MM.1S (cell line): ENCODE measurements at regions not wholly inside any gene's neighbourhood (a gene's known extent, or its start where the extent isn't known, plus 50 kb on each side); places are given as distances from the start of the nearest gene placed in this dataset.

Experiments used
- DNase-seq: peaks from one replicate; pipeline ENCODE4 v3.0.0-alpha.2; 2015
- H2AFZ ChIP-seq: fragments of 300-600 bp; sonication (generic); 2 replicates; pipeline ENCODE4 v1.6.0; 2016; ENCODE audit warnings: antibody characterized with exemption, low read length
- H3F3A ChIP-seq: fragments of 300-600 bp; sonication (generic); 2 replicates; pipeline ENCODE4 v1.6.1; 2016; ENCODE audit warnings: mild to moderate bottlenecking, antibody characterized with exemption, low read length, moderate library complexity, mixed read lengths; ENCODE audit not compliant: insufficient read depth
- H3K27ac ChIP-seq: fragments of 300-600 bp; sonication (generic); 2 replicates; pipeline ENCODE4 v1.5.1; 2016; ENCODE audit warnings: mild to moderate bottlenecking, low read length
- H3K27me3 ChIP-seq: fragments of 300-600 bp; sonication (generic); replicated peaks from 2 replicates; pipeline ENCODE4 v1.6.0; 2016; ENCODE audit warnings: low read length; ENCODE audit not compliant: insufficient read depth
- H3K36me3 ChIP-seq: fragments of 300-600 bp; sonication (generic); replicated peaks from 2 replicates; pipeline ENCODE4 v1.6.1; 2016; ENCODE audit warnings: mild to moderate bottlenecking, low read length, mixed read lengths; ENCODE audit not compliant: insufficient read depth
- H3K4me1 ChIP-seq: fragments of 300-600 bp; sonication (generic); 2 replicates; pipeline ENCODE4 v1.6.1; 2016; ENCODE audit warnings: low read length, mixed read lengths
- H3K4me2 ChIP-seq: fragments of 300-600 bp; sonication (generic); 2 replicates; pipeline ENCODE4 v1.6.0; 2016; ENCODE audit warnings: low read depth, low read length
- H3K4me3 ChIP-seq: fragments of 300-600 bp; sonication (generic); 2 replicates; pipeline ENCODE4 v1.5.1; 2016; ENCODE audit warnings: low read length, mixed read lengths
- H3K79me2 ChIP-seq: fragments of 300-600 bp; sonication (generic); 2 replicates; pipeline ENCODE4 v1.6.1; 2016; ENCODE audit warnings: mixed run types, low read length, mixed read lengths
- H3K9ac ChIP-seq: fragments of 300-600 bp; sonication (generic); 2 replicates; pipeline ENCODE4 v1.6.1; 2016; ENCODE audit warnings: low read length, mixed read lengths
- H3K9me2 ChIP-seq: fragments of 300-600 bp; sonication (generic); replicated peaks from 2 replicates; pipeline ENCODE4 v1.6.1; 2016; ENCODE audit warnings: mild to moderate bottlenecking, low read length, mixed read lengths; ENCODE audit not compliant: insufficient read depth
- H3K9me3 ChIP-seq: fragments of 300-600 bp; sonication (generic); replicated peaks from 2 replicates; pipeline ENCODE4 v1.6.1; 2016; ENCODE audit warnings: mild to moderate bottlenecking, low read length, mixed read lengths; ENCODE audit not compliant: insufficient read depth
- H4K20me1 ChIP-seq: fragments of 300-600 bp; sonication (generic); 2 replicates; pipeline ENCODE4 v1.6.1; 2016; ENCODE audit warnings: mild to moderate bottlenecking, low read length, moderate library complexity, mixed read lengths; ENCODE audit not compliant: insufficient read depth
- CTCF ChIP-seq: fragments of 300-600 bp; sonication (generic); IDR thresholded peaks from 2 replicates; pipeline ENCODE4 v1.5.1; 2016; ENCODE audit warnings: antibody characterized with exemption, low read length, mixed read lengths
- EZH2 ChIP-seq: fragments of 300-600 bp; sonication (generic); optimal IDR thresholded peaks from 2 replicates; pipeline ENCODE3; 2017; ENCODE audit warnings: low read depth, mild to moderate bottlenecking, antibody characterized with exemption, low read length, mixed read lengths
- EZH2phosphoT487 ChIP-seq: fragments of 300-600 bp; sonication (generic); IDR thresholded peaks from 2 replicates; pipeline ENCODE4 v1.6.1; 2018; ENCODE audit warnings: antibody characterized with exemption, low read length

GRCh38 chr5:7329712-7330111 is 66.2 kb upstream of the ADCY2 start:
- H3K4me1 ChIP-seq = no peaks in the 10 kb centered on the region
- no peaks in the 10 kb centered on the region for H3K9me2 ChIP-seq
- H3K79me2 ChIP-seq = no peaks in the 10 kb centered on the region
- H3F3A ChIP-seq = no peaks in the 10 kb centered on the region
- no peak overlapping the region for H2AFZ ChIP-seq
- H3K36me3 ChIP-seq = no peaks in the 10 kb centered on the region
- no peak overlapping the region for H3K27ac ChIP-seq
- no peaks in the 10 kb centered on the region for H4K20me1 ChIP-seq
- H3K27me3 ChIP-seq = no peaks in the 10 kb centered on the region
- no peak overlapping the region for H3K4me2 ChIP-seq
- TF ChIP-seq CTCF (no peak), EZH2 (no peak), EZH2phosphoT487 (no peak)
- H3K9ac ChIP-seq = no peak overlapping the region
- DNase-seq = no peak
- H3K9me3 ChIP-seq = no peaks in the 10 kb centered on the region
- H3K4me3 ChIP-seq = no peak overlapping the region

- H3K4me3 ChIP-seq = no peak overlapping the region
- no peak overlapping the region for H3K4me2 ChIP-seq
- H3K79me2 ChIP-seq = no peaks in the 10 kb centered on the region
- no peaks in the 10 kb centered on the region for H3K4me1 ChIP-seq
- no peaks in the 10 kb centered on the region for H3K9me2 ChIP-seq
- TF ChIP-seq EZH2 (no peak), EZH2phosphoT487 (no peak), CTCF (no peak)
- no peak overlapping the region for H3K27ac ChIP-seq
- H3K9me3 ChIP-seq = no peaks in the 10 kb centered on the region
- H3K36me3 ChIP-seq = no peaks in the 10 kb centered on the region
- no peaks in the 10 kb centered on the region for H3K27me3 ChIP-seq
- DNase-seq = no peak
- no peak overlapping the region for H2AFZ ChIP-seq
- no peaks in the 10 kb centered on the region for H3F3A ChIP-seq
- no peaks in the 10 kb centered on the region for H4K20me1 ChIP-seq
- H3K9ac ChIP-seq = no peak overlapping the region
Observed at GRCh38 chr5:7330256-7330655, 65.7 kb upstream of the ADCY2 start.

DNA sequence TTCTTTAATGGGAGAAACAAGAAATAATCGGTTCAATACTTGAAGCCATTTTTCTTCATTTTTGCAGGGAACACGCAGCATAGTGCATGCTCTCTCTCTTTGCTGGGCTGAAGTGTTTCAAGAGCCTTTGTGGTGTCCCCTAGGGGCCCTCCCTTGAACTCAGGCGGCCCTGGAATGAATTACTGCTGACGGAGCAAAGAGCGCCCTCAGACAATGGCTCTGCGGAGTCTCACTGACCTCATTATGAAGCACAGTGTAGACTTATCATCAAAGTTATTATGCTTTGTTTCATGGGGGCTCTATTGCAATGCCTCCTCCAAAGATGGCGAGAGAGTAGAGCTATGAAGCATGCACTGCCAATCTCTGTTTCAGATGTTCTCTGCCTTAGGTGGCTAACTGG is 64.8 kb upstream of the ADCY2 start:
- Histone ChIP-seq H3K27ac (no peak overlapping the region), H3K9me3 (no peaks in the 10 kb centered on the region), H3K4me3 (no peak overlapping the region), H3K4me1 (no peaks in the 10 kb centered on the region), H3K79me2 (no peaks in the 10 kb centered on the region), H3K9me2 (no peaks in the 10 kb centered on the region), H4K20me1 (no peaks in the 10 kb centered on the region), H3F3A (no peaks in the 10 kb centered on the region), H3K27me3 (no peaks in the 10 kb centered on the region), H3K36me3 (no peaks in the 10 kb centered on the region), H3K9ac (no peak overlapping the region), H3K4me2 (no peak overlapping the region), H2AFZ (no peak overlapping the region)
- no peak for DNase-seq
- TF ChIP-seq CTCF = no peak
- no peak for TF ChIP-seq EZH2
- no peak for TF ChIP-seq EZH2phosphoT487
